Neural progenitor cell (in vitro differentiated cells): ENCODE measurements at regions not wholly inside any gene's neighbourhood (a gene's known extent, or its start where the extent isn't known, plus 50 kb on each side); places are given as distances from the start of the nearest gene placed in this dataset.

Source experiments
- EZH2 ChIP-seq: fragments of 200-600 bp; sonication (generic); IDR thresholded peaks from 2 replicates; pipeline ENCODE4 v1.6.1; 2017; ENCODE audit warnings: antibody characterized with exemption, mild to moderate bottlenecking, moderate library complexity
- EZH2phosphoT487 ChIP-seq: fragments of 200-600 bp; sonication (generic); IDR thresholded peaks from 2 replicates; pipeline ENCODE4 v1.6.1; 2017; ENCODE audit warnings: antibody characterized with exemption
- TF ChIP-seq, protein P1 (sequence below): fragments of 200-600 bp; sonication (generic); IDR thresholded peaks from 2 replicates; pipeline ENCODE4 v1.5.1; 2017; ENCODE audit warnings: antibody characterized with exemption, mild to moderate bottlenecking

DNA sequence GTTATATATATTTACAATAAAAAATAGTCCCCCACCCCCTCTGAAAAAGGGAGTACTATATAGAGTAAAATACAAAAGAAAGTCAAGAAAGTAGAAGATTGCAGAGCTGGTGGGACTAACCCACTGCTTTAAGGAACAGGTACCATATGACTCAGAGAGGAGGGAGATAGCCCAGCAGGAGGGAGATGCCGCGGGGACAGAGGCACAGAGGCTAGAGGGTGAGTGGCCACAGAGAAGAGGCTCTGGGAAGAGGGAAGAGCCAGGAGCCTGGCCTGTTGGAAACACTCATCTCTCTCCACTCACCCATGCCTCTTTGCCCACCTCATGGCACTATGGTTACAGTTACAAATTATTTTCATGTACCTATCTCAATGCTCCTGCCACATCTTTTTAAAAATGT is 53.6 kb upstream of the LYVE1 start:
- TF ChIP-seq, protein P1, sequence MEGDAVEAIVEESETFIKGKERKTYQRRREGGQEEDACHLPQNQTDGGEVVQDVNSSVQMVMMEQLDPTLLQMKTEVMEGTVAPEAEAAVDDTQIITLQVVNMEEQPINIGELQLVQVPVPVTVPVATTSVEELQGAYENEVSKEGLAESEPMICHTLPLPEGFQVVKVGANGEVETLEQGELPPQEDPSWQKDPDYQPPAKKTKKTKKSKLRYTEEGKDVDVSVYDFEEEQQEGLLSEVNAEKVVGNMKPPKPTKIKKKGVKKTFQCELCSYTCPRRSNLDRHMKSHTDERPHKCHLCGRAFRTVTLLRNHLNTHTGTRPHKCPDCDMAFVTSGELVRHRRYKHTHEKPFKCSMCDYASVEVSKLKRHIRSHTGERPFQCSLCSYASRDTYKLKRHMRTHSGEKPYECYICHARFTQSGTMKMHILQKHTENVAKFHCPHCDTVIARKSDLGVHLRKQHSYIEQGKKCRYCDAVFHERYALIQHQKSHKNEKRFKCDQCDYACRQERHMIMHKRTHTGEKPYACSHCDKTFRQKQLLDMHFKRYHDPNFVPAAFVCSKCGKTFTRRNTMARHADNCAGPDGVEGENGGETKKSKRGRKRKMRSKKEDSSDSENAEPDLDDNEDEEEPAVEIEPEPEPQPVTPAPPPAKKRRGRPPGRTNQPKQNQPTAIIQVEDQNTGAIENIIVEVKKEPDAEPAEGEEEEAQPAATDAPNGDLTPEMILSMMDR, result no peak
- TF ChIP-seq EZH2 (no peak), EZH2phosphoT487 (no peak)
